Renal pelvis (tissue), 1 donor: ENCODE measurements at regions not wholly inside any gene's neighbourhood (a gene's known extent, or its start where the extent isn't known, plus 50 kb on each side); places are given as distances from the start of the nearest gene placed in this dataset.

ENCODE experiments used
- DNase-seq: peaks from one replicate; pipeline ENCODE4 v3.0.0-alpha.2; 2013

- DNase-seq: no peak
Measured at GRCh38 chr3:111352585-111352984, 189.4 kb upstream of the CD96 start.

GRCh38 chr3:111359261-111360030, 182.6 kb upstream of the CD96 start:
- no peak for DNase-seq

DNA sequence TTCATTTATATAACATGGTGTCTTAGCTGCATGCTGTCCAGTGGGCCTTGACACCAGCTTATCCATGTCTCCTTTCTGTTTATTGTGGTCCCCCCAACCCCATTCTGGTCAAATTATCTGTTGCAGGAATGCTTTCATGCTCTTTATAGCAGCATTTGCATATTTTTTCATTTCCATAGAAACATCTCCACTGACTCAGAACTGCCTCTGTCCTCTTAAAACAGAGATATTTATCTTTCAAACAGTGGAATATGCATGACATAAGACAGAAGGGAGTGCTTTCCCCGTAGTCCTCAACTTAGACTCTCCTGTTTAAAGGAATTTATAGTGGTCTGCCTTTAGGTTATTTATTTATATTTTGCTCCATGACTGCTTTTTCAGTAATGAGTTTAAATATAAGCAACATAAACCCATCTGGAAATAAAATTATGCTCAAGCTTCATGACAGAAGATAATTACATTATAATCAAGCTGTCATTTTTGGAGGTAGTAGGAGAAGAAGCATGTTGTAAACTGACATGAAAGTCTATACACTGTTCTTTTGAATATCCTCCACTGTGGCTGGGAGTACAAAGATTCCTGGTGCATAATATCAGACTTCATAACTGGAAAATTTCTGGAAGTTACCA, 179.5 kb upstream of the CD96 start:
- peak; percentile 33 for DNase-seq

DNA sequence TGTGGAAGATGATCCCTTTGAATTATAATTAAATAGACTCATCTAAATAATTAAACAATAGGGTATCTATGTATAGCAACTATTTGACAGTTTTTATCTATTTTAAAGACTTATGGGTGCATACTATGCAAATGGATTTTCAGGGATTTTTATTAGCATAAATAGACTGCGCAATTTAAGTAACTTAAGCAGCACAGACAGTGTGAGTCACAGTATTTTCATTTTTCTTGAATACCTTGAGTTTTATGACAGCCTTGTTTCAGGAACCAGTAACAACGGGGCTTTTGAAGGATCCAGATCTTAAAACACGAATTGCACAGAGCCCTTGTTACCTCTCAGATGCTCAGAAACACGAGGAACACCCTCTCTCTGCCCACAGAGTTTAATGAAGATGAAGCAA, 175.5 kb upstream of the CD96 start:
- DNase-seq: no peak

DNA sequence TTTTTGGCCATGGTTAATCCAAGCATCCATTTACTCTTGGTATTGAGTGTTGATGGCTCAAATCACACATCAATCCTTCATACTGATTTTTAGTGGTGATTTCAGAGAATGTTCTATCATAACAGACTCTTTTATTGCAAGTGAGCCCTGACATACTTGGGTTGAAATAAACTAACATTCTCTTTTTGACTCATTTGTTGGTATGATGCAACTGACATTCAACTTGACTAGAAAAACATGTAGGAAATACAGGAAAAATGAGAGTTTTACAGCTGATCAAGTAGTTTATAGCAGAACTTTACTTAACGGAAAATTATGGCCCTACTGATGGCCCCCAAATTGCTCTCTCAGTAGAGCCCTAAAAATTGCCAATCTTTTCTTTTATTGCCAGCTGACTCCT, 173.9 kb upstream of the CD96 start:
- DNase-seq: no peak

DNA sequence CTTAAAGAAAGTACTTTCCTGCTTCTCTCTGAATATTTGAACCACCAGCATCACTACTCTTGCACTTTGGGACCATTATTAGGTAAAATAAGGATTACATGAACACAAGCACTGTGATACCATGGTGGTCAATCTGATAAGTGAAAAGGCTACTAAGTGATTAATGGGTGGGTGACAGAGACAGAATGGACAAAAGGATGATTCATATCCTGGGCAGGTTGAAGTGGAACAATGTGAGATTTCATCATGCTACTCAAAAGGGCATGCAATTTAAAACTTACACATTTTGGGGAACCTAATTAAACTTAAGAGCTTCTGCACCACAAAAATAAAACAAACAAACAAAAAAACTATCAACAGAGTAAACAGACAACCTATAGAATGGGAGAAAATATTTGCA, 172.0 kb upstream of the CD96 start:
- no peak for DNase-seq

DNA sequence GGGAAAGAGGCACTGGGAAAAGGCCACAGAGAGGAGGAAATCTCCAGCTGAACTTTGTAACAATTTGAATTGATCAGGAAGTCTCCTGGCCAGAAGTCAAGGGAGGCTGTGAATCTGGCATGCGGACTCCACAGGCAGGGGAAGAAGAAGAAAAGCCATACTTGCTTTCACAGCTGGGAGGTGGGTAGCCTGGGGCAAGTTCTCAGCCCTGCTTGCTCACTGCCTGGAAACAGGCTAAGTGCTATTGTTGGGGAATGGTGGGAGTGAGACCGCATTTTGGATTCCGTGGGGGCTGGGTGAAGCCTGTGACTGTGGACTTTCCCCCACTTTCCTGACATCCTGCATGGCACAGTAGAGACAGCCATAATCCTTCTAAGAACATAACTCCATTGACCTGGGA, 168.8 kb upstream of the CD96 start:
- no peak for DNase-seq

DNA sequence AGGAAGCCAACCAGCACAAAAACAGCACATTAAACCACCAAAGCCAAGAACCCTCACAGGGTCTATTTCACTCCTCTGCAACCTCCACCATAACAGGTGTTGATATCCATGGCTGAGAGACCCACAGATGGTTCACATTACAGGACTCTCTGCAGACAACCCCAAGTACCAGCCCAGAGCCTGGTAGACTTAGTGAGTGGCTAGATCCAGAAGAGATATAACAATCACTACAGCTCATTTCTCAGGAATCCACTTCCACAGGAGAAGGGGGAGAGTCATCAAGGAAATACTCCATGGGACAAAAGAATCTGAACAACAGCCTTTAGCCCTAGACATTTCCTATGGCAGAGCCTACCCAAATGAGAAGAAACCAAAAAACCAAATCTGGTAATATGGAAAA, 168.1 kb upstream of the CD96 start:
- DNase-seq: no peak

- DNase-seq: no peak
Measured at GRCh38 chr3:111385971-111386495, 156.0 kb upstream of the CD96 start.

- no peak for DNase-seq
Measured at GRCh38 chr3:111392894-111393398, 149.1 kb upstream of the CD96 start.

DNA sequence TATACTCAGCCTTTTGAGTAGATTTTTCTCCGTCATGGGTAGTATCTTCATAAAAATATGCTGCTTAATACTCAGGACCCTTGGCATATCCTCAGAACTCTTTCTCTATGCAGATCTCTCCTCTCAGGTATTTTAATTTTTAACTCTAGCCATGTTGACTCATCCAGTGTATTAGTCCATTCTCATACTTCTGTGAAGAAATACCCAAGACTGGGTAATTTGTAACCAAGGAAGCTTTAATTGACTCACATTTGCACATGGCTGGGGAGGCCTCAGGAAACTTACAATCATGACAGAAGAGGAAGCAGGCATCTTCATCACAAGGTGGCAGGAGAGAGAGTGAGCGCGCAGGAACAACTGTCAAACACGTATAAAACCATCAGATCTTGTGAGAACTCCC, 129.3 kb upstream of the CD96 start:
- DNase-seq: no peak

GRCh38 chr3:111414531-111414930, 127.5 kb upstream of the CD96 start:
- no peak for DNase-seq

DNA sequence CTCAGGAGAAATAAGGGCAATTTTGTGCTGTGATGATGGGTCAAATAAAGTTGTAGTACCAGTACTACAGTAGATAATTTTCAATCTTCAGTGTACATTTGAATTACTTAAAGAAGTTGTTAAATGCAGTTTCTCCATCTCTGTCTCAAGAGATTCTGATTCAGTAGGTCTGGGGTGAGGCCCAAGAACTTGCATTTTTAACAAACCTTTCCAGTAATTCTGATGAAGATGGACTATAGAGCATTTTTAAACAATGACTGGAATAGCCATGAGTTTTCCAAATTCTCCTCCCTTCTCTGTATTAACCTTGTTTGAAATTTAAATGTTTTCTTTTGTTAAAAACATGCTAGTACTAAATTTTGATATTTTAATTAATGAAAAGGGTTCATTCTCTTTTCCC, 127.0 kb upstream of the CD96 start:
- no peak for DNase-seq

GRCh38 chr3:111418391-111418790, 123.6 kb upstream of the CD96 start:
- no peak for DNase-seq

DNA sequence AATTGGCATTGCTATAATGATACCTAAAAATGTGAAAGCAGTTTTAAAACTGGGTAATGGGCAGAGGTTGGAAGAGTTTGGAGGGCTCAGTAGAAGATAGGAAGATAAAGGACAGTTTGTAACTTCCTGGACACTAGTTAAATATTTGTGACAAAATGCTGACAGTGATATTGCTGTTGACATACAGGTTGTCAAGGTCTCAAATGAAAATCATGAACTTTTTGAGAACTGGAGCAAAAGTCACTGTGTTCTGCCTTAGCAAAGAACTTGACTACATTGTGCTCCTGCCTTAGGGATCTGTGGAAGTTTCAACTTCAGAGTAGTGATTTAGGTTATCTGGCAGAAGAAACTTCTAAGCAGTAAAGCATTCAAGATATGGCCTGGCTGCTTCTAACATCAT, 113.7 kb upstream of the CD96 start:
- no peak for DNase-seq

DNA sequence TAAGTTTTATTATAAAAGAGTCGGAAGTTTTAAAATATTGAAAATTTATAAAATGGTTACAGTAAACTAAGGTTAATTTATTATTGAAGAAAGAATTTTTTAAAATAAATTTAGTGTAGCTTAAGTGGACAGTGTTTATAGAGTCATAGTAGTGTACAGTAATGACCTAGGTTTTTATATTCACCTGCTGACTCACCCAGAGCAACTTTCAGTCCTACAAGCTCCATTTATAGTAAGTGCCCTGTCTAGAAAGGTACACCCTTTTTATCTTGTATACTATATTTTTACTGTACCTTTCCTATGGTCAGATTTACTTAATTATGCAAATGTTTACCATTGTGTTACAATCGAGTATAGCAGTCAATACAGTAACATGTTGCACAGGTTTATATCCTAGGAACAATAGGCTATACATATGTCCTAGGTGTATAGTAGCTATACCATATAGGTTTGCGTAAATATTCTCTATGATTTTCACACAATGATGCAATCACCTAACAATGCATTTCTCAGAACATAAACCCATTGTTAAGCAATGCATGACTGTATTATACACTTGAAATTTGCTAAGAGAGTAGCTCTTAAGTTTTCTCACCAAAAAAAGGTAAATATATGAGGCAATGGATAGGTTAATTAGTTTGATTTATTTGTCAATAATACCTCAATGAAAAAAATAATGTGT, 106.9 kb upstream of the CD96 start:
- DNase-seq: no peak

DNA sequence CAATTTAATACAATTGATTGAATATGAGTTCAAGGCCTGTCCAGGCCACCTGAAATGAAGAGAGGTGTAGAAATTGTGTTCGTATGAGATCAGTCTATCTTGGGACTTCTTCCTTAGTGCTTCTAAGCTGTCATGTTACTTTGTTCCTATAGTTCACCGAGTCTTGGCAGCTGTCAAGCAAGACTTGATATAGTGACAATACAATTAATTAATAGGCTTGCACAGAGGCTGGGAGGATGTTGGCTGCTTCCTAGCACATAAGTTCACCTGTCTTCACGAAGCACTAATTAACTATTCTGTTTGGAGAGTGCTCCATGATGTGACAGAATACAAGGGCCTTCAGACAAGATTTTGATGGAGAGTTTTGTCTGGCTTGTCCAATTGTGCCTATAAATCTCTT, 103.7 kb upstream of the CD96 start:
- DNase-seq: no peak

- DNase-seq: no peak
Measured at GRCh38 chr3:111454551-111454950, 87.4 kb upstream of the CD96 start.

GRCh38 chr3:111465081-111465670, 76.8 kb upstream of the CD96 start:
- no peak for DNase-seq

- DNase-seq: no peak
Measured at GRCh38 chr3:111470032-111470431, 72.0 kb upstream of the CD96 start.

DNA sequence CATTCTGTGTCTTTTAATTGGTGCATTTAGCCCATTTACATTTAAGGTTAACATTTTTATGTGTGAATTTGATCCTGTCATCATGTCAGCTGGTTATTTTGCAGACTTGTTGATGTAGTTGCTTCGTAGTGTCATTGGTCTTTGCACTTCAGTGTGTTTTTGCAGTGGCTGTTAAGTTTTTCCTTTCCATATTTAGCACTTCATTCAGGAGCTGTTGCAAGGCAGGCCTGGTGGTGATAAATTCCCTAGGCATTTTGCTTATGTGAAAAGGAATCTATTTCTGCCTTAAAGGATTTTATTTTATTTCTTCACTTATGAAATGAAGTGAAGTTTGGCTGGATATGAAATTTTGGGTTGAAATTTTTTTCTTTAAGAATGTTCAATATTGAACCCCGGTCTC, 70.2 kb upstream of the CD96 start:
- DNase-seq: no peak

GRCh38 chr3:111472556-111472955, 69.4 kb upstream of the CD96 start:
- DNase-seq: no peak

GRCh38 chr3:111473550-111473949, 68.4 kb upstream of the CD96 start:
- DNase-seq: no peak
